Gastroesophageal sphincter (tissue), 4 donors: ENCODE measurements at regions not wholly inside any gene's neighbourhood (a gene's known extent, or its start where the extent isn't known, plus 50 kb on each side); places are given as distances from the start of the nearest gene placed in this dataset.

Source experiments
- ATAC-seq: fragments of 150-250 bp; one replicate; pipeline ENCODE4 v1.9.1; 2016; ENCODE audit warnings: mild to moderate bottlenecking, moderate library complexity
- H3K27ac ChIP-seq, 4 donors: fragments of 200-600 bp; sonication (generic) in 3 of 4; 1 replicate in 3 of 4; 2 replicates in 1 of 4; pipeline ENCODE4 v1.5.1; 2016 to 2019
- H3K27me3 ChIP-seq: fragments of 200-600 bp; sonication (generic); one replicate; pipeline ENCODE4 v1.5.1; 2019
- H3K36me3 ChIP-seq, 2 donors: fragments of 200-600 bp; sonication (generic); one replicate each; pipeline ENCODE4 v1.5.1; 2019; ENCODE audit warnings: control low read depth in 1 of 2
- H3K4me1 ChIP-seq, 3 donors: fragments of 200-600 bp; sonication (generic); 1 replicate in 2 of 3; 2 replicates in 1 of 3; pipeline ENCODE4 v1.5.1; 2016 to 2019; ENCODE audit warnings: control low read depth in 2 of 3
- H3K4me3 ChIP-seq, 2 donors: fragments of 200-600 bp; sonication (generic); one replicate each; pipeline ENCODE4 v1.5.1; 2019; ENCODE audit warnings: mild to moderate bottlenecking in 1 of 2, moderate library complexity in 1 of 2
- H3K9me3 ChIP-seq, 3 donors: fragments of 200-600 bp; sonication (generic); one replicate each; pipeline ENCODE4 v1.5.1; 2017 to 2019; ENCODE audit warnings: control low read depth in 2 of 3
- CTCF ChIP-seq, 4 experiments: fragments of 200-600 bp in 2 of 4; fragments of 450-650 bp in 2 of 4; sonication (generic) in 1 of 4; IDR thresholded peaks; one replicate each; pipeline ENCODE4 v1.5.1; 2017 to 2019; ENCODE audit warnings: antibody characterized with exemption in 4 of 4, mild to moderate bottlenecking in 2 of 4, moderate library complexity in 2 of 4
- EP300 ChIP-seq: sonication (generic); formaldehyde crosslinking; IDR thresholded peaks from one replicate; pipeline ENCODE4 v1.6.1; 2017; ENCODE audit warnings: antibody characterized with exemption, mild to moderate bottlenecking
- POLR2A ChIP-seq, 2 donors: fragments of 450-650 bp; IDR thresholded peaks; one replicate each; pipeline ENCODE4 v1.6.1; 2017; ENCODE audit warnings: antibody characterized with exemption in 2 of 2, mild to moderate bottlenecking in 2 of 2, moderate library complexity in 1 of 2
- POLR2AphosphoS5 ChIP-seq: sonication (generic); formaldehyde crosslinking; IDR thresholded peaks from one replicate; pipeline ENCODE4 v1.6.1; 2017; ENCODE audit warnings: antibody characterized with exemption
- WGBS, 2 donors: methylation state at CpG; one replicate each; pipeline ENCODE4 v1.1.5; 2018; ENCODE audit warnings: low coverage in 1 of 2; 5-methylcytosine and 5-hydroxymethylcytosine counted together

GRCh38 chr6:9937031-9937763, 477.7 kb downstream of the TFAP2A start:
- Histone ChIP-seq H3K27me3 (no peaks in the 10 kb centered on the region), H3K9me3 (no peaks in the 10 kb centered on the region), H3K27ac (no peak overlapping the region), H3K4me3 (no peak overlapping the region), H3K36me3 (no peaks in the 10 kb centered on the region), H3K4me1 (no peaks in the 10 kb centered on the region)
- no peak for ATAC-seq
- WGBS, 2 donors, result 74 to 79% methylated on average over 10 to 13 of the region's 13 CpGs
- TF ChIP-seq EP300 (no peak), CTCF (IDR thresholded peaks at IDR 0.05) (no peak), POLR2A (IDR thresholded peaks at IDR 0.05) (no peak), POLR2AphosphoS5 (no peak)

GRCh38 chr6:9936551-9936950, 478.3 kb downstream of the TFAP2A start:
- TF ChIP-seq POLR2AphosphoS5, result no peak
- no peak for TF ChIP-seq POLR2A (IDR thresholded peaks at IDR 0.05)
- TF ChIP-seq EP300, result no peak
- TF ChIP-seq CTCF (IDR thresholded peaks at IDR 0.05), result no peak
- Histone ChIP-seq H3K9me3 (no peaks in the 10 kb centered on the region), H3K27ac (no peak overlapping the region), H3K4me3 (no peak overlapping the region), H3K36me3 (no peaks in the 10 kb centered on the region), H3K4me1 (no peaks in the 10 kb centered on the region), H3K27me3 (no peaks in the 10 kb centered on the region)
- ATAC-seq, result no peak
- 66 to 72% methylated on average over 7 of the region's 7 CpGs for WGBS, 2 donors

GRCh38 chr6:9933677-9934076, 481.2 kb downstream of the TFAP2A start:
- WGBS, 2 donors, result 69 to 88% methylated on average over 2 of the region's 2 CpGs
- no peak for ATAC-seq
- Histone ChIP-seq H3K27ac (no peak overlapping the region), H3K4me1 (no peaks in the 10 kb centered on the region), H3K27me3 (no peaks in the 10 kb centered on the region), H3K9me3 (peaks cover 0 to 17% (median 0%) of the 10 kb centered on the region in 3 donors), H3K36me3 (no peaks in the 10 kb centered on the region), H3K4me3 (no peak overlapping the region)
- TF ChIP-seq CTCF (IDR thresholded peaks at IDR 0.05) (no peak), POLR2A (IDR thresholded peaks at IDR 0.05) (no peak)

- H3K27me3 ChIP-seq, result peaks cover 10% of the 10 kb centered on the region
- H3K4me3 ChIP-seq, result no peak overlapping the region
- TF ChIP-seq POLR2AphosphoS5 (no peak), CTCF (IDR thresholded peaks at IDR 0.05) (no peak), EP300 (no peak), POLR2A (IDR thresholded peaks at IDR 0.05) (no peak)
- H3K4me1 ChIP-seq, result no peaks in the 10 kb centered on the region
- peaks cover 0 to 17% (median 0%) of the 10 kb centered on the region in 3 donors for H3K9me3 ChIP-seq
- H3K36me3 ChIP-seq, result no peaks in the 10 kb centered on the region
- no peak for ATAC-seq
- WGBS, 2 donors, result 92 to 100% methylated on average over 1 of the region's 1 CpG
- H3K27ac ChIP-seq, result no peak overlapping the region
These were observed 487.6 kb downstream of the TFAP2A start for GRCh38 chr6:9927275-9927674.

- 76 to 88% methylated on average over 2 to 6 of the region's 7 CpGs for WGBS, 2 donors
- Histone ChIP-seq H3K36me3 (no peaks in the 10 kb centered on the region), H3K4me1 (no peaks in the 10 kb centered on the region), H3K27ac (no peak overlapping the region), H3K27me3 (peaks cover 10% of the 10 kb centered on the region), H3K9me3 (peaks cover 0 to 9% (median 0%) of the 10 kb centered on the region in 3 donors), H3K4me3 (no peak overlapping the region)
- TF ChIP-seq POLR2AphosphoS5, result no peak
- no peak for TF ChIP-seq EP300
- TF ChIP-seq CTCF (IDR thresholded peaks at IDR 0.05), result no peak
- no peak for TF ChIP-seq POLR2A (IDR thresholded peaks at IDR 0.05)
- ATAC-seq, result no peak
These were observed 489.9 kb downstream of the TFAP2A start for GRCh38 chr6:9924971-9925370.
